HCT116 (cell line): ENCODE measurements at regions not wholly inside any gene's neighbourhood (a gene's known extent, or its start where the extent isn't known, plus 50 kb on each side); places are given as distances from the start of the nearest gene placed in this dataset.

Source experiments
- ATAC-seq: fragments of 200-7000 bp; cut with Tn5 transposase; 2 replicates; pipeline ENCODE4 v1.9.1; 2020; ENCODE audit warnings: mild to moderate bottlenecking, moderate library complexity
- BruUV-seq: library from RNA; stranded (reverse); fragments of 400-500 nt; replicated peaks from 2 replicates; lab custom pipeline; 2021; lab: Mats Ljungman, UMichigan
- CTCF ChIA-PET: fragments of 300-600 bp; sonication (Branson Sonifier 250); formaldehyde crosslinking; loops from one replicate; lab custom pipeline; 2021; ENCODE audit warnings: antibody characterized with exemption; lab: Charles Lee
- POLR2A ChIA-PET: fragments of 300-600, 350-600 bp; sonication (Branson Sonifier 250); formaldehyde crosslinking; loops from one replicate; lab custom pipeline; 2021; ENCODE audit warnings: antibody characterized with exemption; lab: Charles Lee
- RAD21 ChIA-PET, 2 experiments: fragments of 300-600 bp; sonication (Branson Sonifier 250); formaldehyde crosslinking; loops; one replicate each; lab custom pipeline; 2023; ENCODE audit warnings: low total read pairs in 2 of 2; ENCODE audit not compliant: uncharacterized antibody in 2 of 2, unreplicated experiment in 2 of 2, low non-redundant PET in 1 of 2; lab: Charles Lee
- DNase-seq: peaks from one replicate; pipeline ENCODE4 v3.0.0-alpha.2; 2010; ENCODE audit warnings: low read depth, low spot score
- H2AFZ ChIP-seq: fragments of 200-600 bp; shearing (Covaris generic), sonication (generic); 2 replicates; pipeline ENCODE4 v1.6.1; 2017; ENCODE audit warnings: low read depth, mixed run types, mixed read lengths, antibody characterized with exemption, low read length; ENCODE audit not compliant: poor library complexity, severe bottlenecking
- H3K27ac ChIP-seq: 2 replicates; pipeline ENCODE4 v1.5.1; 2012; ENCODE audit warnings: low read depth, low read length
- H3K27me3 ChIP-seq: fragments of 200-600 bp; sonication (generic); 2 replicates; pipeline ENCODE4 v1.6.1; 2016; ENCODE audit warnings: mixed run types, low read length, mixed read lengths; ENCODE audit not compliant: insufficient read depth
- H3K36me3 ChIP-seq, 2 experiments: fragments of 200-500 bp in 1 of 2; fragments of 200-600 bp in 1 of 2; sonication (Bioruptor generic) in 1 of 2; sonication (generic) in 1 of 2; 2 replicates each; pipeline versions ENCODE4 v1.5.1 to v1.6.1; 2014 to 2016; ENCODE audit warnings: low read length in 2 of 2, inconsistent platforms in 1 of 2, mixed read lengths in 1 of 2, mixed run types in 1 of 2; ENCODE audit not compliant: insufficient read depth in 2 of 2, control insufficient read depth in 1 of 2
- H3K4me1 ChIP-seq, 2 experiments: fragments of 200-600 bp in 1 of 2; sonication (generic) in 1 of 2; 2 replicates each; pipeline versions ENCODE4 v1.5.1 to v1.6.1; 2012 to 2017; ENCODE audit warnings: low read length in 2 of 2, inconsistent platforms in 1 of 2, mild to moderate bottlenecking in 1 of 2, mixed read lengths in 1 of 2, mixed run types in 1 of 2, moderate library complexity in 1 of 2; ENCODE audit not compliant: insufficient read depth in 2 of 2, control insufficient read depth in 1 of 2
- H3K4me2 ChIP-seq: fragments of 200-600 bp; sonication (generic); 2 replicates; pipeline ENCODE4 v1.6.1; 2017; ENCODE audit warnings: mixed run types, low read length, mixed read lengths
- H3K4me3 ChIP-seq, 2 experiments: fragments of 200-600 bp in 1 of 2; sonication (generic) in 1 of 2; replicated peaks in 1 of 2; 2 replicates each; pipeline ENCODE4 v1.5.1; 2011 to 2016; ENCODE audit warnings: low read length in 2 of 2, control low read depth in 1 of 2, low read depth in 1 of 2, mild to moderate bottlenecking in 1 of 2, mixed read lengths in 1 of 2, mixed run types in 1 of 2
- H3K79me2 ChIP-seq: fragments of 200-600 bp; sonication (generic); 2 replicates; pipeline ENCODE4 v1.6.1; 2017; ENCODE audit warnings: mild to moderate bottlenecking, mixed run types, low read length, moderate library complexity, mixed read lengths; ENCODE audit not compliant: insufficient read depth
- H3K9ac ChIP-seq: fragments of 200-600 bp; sonication (generic); 2 replicates; pipeline ENCODE4 v1.6.1; 2016; ENCODE audit warnings: low read length, mixed read lengths
- H3K9me2 ChIP-seq: fragments of 200-600 bp; sonication (generic), shearing (Covaris generic); 2 replicates; pipeline ENCODE4 v1.6.1; 2017; ENCODE audit warnings: mixed run types, mild to moderate bottlenecking, moderate library complexity; ENCODE audit not compliant: insufficient read depth
- H3K9me3 ChIP-seq, 2 experiments: fragments of 200-500 bp in 1 of 2; fragments of 200-600 bp in 1 of 2; sonication (Bioruptor generic) in 1 of 2; sonication (generic) in 1 of 2; 2 replicates each; pipeline ENCODE4 v1.6.1; 2014 to 2017; ENCODE audit warnings: low read length in 2 of 2, mixed read lengths in 2 of 2, inconsistent platforms in 1 of 2, low read depth in 1 of 2, mild to moderate bottlenecking in 1 of 2, mixed run types in 1 of 2, moderate library complexity in 1 of 2; ENCODE audit not compliant: control insufficient read depth in 1 of 2, insufficient read depth in 1 of 2
- H4K20me1 ChIP-seq: fragments of 200-600 bp; sonication (generic), shearing (Covaris generic); 2 replicates; pipeline ENCODE4 v1.6.1; 2017; ENCODE audit warnings: mixed run types, mild to moderate bottlenecking, moderate library complexity; ENCODE audit not compliant: insufficient read depth
- REST ChIP-seq: IDR thresholded peaks from 2 replicates; pipeline ENCODE4 v1.6.1; 2012; ENCODE audit warnings: low read depth
- SRF ChIP-seq: IDR thresholded peaks from 2 replicates; pipeline ENCODE4 v1.6.1; 2012; ENCODE audit warnings: low read depth
- intact Hi-C: fragments of 100-400 bp; cut with micrococcal nuclease; formaldehyde crosslinking; loops from 2 replicates; pipeline ENCODE4 v1.10.0; 2022
- TF ChIP-seq, protein P1 (sequence below): IDR thresholded peaks from 2 replicates; pipeline ENCODE4 v1.6.1; 2012

GRCh38 chr16:56022818-56023217 is 147.6 kb upstream of the CES5A start:
- intact Hi-C loops, result no loop called here
- POLR2A ChIA-PET, result no interaction called here

More at GRCh38 chr16:56022818-56023217, 147.6 kb upstream of the CES5A start:
- Histone ChIP-seq H3K4me1 (no peaks in the 10 kb centered on the region), H3K9me3 (no peaks in the 10 kb centered on the region), H3K36me3 (no peaks in the 10 kb centered on the region), H3K9me2 (no peaks in the 10 kb centered on the region), H3K4me3 (no peak overlapping the region), H3K27ac (no peak overlapping the region), H3K9ac (no peak overlapping the region), H4K20me1 (no peaks in the 10 kb centered on the region), H2AFZ (no peak overlapping the region), H3K79me2 (no peaks in the 10 kb centered on the region), H3K4me2 (no peak overlapping the region), H3K27me3 (peaks cover 12% of the 10 kb centered on the region)
- ChIA-PET CTCF (no interaction called here), RAD21 (no interaction called here)
- no TSS peak for BruUV-seq
- ATAC-seq, result no peak
- TF ChIP-seq, protein P1, sequence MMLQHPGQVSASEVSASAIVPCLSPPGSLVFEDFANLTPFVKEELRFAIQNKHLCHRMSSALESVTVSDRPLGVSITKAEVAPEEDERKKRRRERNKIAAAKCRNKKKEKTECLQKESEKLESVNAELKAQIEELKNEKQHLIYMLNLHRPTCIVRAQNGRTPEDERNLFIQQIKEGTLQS, result no peak
- no peak for TF ChIP-seq REST
- no peak for TF ChIP-seq SRF
- no peak for DNase-seq
